ENCODE measurements at regions not wholly inside any gene's neighbourhood (a gene's known extent, or its start where the extent isn't known, plus 50 kb on each side); places are given as distances from the start of the nearest gene placed in this dataset.
"Not testable (repeated sequence)": the region's sequence is repeated elsewhere in the genome, so short reads cannot be mapped to it uniquely, and the experiment has no call there.

DNA sequence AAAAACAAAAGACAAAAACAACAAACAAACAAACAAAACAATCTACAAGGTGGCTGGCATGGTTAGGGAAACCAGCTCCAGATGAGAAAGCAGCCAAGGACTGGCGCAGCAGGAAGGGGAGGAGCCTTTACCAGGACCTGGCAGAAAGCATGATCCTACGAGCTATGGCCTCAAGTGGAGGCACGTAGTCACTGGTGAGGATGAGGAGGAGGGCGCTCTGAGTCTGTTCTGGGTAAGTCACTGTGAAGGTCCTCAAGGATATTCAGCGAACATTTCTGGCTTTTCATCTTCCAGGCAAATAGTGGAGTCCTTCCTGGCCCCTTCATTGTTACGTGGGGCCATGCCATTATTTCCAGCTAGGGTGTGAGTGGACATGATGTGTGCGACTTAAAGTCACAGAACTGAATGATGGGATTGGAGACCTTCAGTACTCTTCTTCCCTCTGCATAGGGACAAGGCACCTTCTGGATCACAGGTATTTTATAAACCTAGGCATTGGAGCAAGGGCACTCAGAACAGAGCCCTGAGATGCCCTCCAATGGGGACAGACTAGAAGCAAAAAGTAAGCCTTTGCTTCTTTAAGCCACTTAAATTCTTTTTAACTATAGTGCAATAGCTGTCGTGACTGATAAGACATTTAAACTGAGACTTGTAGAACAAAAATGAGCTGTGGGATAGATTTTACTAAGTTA lies 771.3 kb downstream of the RAB28 start:
- no peak for DNase-seq (ENCODE audit: low read depth in 2 of 2, low spot score in 1 of 2)

DNA sequence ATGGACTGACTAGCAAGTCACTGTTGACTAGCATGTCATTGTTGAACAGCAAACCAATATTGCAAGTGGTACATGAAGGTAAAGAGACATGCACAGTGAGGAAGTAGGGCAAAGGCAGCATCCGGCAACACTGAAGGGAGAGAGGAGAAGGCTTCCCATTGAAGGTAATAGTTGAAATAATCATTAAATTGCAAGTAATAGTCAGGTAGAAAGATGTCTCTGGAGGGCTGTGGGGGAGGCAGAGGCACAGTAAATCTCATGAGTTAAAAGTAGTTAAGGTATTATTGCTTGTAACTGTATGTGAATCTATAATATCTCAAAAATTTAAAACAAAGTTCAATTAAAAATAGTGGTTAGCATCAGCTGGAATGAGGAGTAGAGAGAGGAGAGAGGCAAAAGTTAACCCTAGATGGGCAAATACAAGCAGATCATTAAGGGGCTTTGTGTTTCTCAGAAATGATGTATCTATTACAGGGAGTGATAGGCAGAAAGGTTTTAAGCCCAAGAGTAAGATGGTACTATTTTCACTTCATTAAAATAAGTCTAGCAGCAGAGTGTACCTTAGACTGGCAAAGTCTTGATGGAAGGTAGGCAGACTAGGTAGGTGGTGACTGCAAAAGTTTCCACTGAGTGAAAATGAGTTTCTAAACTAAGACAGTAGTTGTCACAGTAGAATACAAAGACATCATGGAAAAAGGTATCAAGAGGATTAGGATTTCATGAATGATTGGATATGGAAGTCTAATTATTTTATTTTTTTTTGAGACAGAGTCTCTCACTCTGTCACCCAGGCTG lies 776.6 kb downstream of the RAB28 start:
- no peak for DNase-seq (ENCODE audit: low read depth in 2 of 2, low spot score in 1 of 2)

DNA sequence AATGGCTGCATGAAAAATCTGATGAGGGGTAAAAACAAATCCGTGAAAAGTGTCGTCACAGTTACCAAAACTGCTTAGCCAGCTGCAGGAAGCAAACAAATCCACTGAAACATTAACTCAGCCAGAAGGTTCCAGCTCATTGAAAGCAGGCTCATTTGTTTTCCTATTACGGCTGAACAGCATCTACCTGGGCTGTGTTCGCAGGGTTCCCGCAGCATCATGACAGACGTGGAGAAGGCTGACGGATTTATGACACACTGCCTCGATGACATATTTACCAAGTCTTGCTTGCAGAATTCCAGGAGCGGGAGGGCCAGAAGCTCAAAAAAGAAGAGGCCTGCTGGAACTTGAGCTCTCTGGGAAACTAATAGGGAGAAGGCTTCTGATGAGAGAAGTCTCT lies 781.1 kb downstream of the RAB28 start:
- DNase-seq (ENCODE audit: low read depth in 2 of 2, low spot score in 1 of 2), result no peak

DNA sequence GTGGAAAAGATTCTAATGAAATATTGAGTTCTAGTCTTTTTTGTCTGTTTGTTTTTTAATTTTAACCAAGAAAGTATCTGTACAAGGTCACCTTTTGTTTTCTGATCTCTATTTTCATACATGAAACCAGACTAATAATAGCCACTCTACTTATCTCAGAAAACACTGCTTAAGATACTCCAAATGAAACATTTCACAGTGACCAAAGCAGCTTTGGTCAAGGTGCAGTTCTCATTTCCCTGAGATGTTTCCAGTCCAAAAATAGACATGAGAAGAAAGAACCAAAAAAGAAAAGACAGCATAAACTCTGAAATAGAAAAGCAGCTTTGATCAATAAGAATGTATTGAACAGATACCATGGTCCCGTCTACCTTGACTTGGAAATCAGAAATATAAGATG lies 782.8 kb downstream of the RAB28 start:
- DNase-seq (ENCODE audit: low read depth in 2 of 2, low spot score in 1 of 2), result no peak

DNA sequence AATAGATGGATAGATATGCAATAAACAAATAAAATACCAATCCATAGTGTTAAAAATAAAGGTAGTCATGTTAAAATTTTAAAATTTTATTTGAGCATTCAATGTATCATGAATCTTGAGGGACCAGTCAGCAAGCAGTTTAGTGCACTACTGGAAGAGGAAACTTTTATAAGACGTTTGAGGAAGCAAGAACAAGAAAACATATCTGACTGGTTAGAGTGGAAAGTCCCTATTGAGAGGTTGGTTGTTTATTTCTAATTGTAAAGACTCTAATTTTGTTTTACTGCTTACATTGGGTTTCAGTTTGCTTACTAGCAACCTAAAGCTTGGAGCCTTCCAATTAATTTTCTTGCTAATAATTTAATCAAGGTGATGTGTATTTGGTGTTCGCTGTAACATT lies 786.2 kb downstream of the RAB28 start:
- DNase-seq (ENCODE audit: low read depth in 2 of 2, low spot score in 1 of 2), result no peak

DNA sequence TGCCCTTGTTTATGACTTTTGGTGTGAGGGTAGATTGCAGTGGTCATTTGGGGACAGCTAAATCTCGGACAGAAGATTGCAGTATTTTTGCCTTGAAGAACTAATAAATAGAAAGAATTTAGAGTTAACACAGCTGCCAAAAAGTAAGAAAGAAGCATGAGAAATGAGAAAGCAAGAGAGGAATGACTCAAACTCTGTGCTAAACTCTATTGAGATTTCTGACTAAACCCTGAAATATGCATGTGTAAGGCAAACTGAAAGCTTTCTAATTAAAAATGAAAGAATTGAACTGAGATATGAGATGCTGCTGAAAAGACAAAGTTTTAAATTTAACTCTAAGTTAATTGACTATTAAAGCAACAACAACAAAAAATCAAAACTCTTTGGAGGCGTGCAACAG lies 791.3 kb downstream of the RAB28 start:
- DNase-seq (ENCODE audit: low read depth in 2 of 2, low spot score in 1 of 2), result no peak

DNA sequence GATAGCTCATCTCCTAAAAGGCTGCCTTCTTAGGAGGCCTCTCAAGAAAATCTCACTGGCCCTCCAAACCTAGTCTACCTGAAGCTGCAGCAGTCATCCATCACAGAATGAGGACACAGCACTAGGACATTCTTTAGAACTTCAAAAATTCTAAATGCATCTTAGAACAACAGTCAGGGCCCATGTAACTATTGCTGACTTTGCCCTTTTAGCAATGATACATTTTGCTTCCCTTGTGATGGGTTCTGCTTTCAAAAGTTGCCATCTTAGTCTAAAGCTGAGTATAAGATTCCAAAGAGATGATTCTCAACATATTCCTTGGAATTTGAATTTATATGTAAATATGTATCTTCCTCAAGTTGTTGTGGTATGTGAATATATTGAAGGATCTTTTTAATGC lies 793.0 kb downstream of the RAB28 start:
- no peak for DNase-seq (ENCODE audit: low read depth in 2 of 2, low spot score in 1 of 2)

DNA sequence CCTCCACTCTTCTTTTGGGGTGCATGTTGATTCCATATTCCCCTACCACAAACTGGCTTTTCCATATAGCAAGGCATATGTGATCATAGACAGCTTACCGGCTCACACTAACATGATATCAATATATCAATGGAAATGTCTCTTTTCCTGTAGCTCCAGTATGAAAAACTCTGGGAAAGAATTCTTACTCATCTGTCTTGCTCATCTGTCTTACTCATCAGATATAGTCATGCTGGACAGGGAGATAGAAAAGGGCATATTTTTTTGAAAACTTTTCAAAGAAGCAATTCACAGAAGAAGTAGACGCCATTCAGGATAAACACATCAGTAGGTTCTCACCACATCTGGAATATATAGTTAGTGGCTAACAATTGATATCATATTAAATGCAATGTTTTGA lies 794.7 kb downstream of the RAB28 start:
- no peak for DNase-seq (ENCODE audit: low read depth in 2 of 2, low spot score in 1 of 2)

DNA sequence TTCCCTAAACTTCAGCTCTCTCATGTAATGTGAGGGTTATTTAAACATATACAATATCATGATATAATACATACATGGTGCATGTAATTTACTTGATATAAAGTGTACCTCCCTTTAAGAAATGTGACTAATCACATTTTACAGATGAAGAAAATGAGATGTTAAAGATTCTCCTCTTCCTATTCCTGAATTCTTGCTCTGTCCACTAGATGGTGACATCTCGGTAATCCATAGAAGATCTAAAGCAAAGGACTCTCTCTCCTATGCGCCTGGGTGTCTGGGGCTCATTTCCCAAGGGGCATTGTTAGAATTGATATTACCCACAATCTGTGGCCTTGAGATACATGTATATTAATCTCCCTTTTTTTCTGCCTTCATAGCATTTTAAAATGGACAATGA lies 804.9 kb downstream of the RAB28 start:
- no peak for DNase-seq (ENCODE audit: low read depth in 2 of 2, low spot score in 1 of 2)

DNA sequence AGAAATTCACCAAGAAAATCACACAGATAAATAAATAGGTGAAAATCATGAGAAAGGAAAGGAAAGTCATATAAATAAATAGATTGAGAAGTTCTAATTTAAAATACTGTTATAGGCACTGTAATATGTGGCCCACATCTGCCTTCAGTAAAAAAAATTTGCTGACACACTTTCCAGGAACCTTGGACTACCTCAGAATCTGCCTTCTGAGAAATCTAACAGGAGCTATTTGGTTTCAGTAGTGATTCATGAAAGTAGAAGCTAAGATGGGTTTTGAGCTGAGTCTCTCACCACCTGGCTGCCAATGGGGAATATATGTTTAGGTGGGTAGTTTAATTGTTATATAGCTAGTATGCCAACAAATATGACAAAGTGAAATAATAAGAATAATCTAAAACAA lies 810.0 kb downstream of the RAB28 start:
- no peak for DNase-seq (ENCODE audit: low read depth in 2 of 2, low spot score in 1 of 2)

DNA sequence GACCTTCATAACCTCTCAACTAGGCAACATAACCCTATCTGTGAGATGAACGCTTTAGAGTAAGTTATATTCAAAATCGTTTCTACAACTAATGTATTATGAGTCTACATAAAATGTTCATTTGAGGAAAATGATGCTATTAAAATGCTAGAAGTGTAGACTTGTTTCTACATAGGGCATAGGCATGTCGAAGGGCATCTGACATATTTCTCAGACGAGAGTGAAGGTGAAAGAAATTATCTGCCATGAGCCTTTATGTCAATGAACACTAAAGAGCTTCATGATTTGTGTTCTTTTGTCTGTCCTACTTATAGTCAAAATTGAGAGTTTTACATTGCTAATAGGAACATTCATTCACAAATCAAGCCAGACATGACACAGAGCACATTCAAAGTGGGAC lies 811.8 kb downstream of the RAB28 start:
- no peak for DNase-seq (ENCODE audit: low read depth in 2 of 2, low spot score in 1 of 2)

DNA sequence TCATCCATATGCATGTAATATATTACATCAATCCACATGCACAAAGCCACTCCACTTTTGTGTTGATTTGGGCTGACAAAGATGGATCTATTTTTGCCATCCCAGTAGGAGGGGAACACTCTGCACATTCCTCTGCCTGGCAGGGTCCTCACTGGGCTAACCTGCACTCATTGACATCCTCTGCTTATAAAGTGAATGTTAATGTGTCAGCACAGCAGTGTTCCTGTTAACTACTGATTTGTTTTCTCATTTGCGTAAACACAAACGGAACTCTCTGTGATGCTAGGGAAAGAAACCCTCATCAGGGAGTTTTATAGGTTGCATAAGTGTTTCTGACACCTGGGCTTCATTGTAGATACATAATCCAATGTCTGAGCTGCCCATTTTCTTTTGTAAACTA lies 826.0 kb downstream of the RAB28 start:
- no peak for DNase-seq (ENCODE audit: low read depth in 2 of 2, low spot score in 1 of 2)

DNA sequence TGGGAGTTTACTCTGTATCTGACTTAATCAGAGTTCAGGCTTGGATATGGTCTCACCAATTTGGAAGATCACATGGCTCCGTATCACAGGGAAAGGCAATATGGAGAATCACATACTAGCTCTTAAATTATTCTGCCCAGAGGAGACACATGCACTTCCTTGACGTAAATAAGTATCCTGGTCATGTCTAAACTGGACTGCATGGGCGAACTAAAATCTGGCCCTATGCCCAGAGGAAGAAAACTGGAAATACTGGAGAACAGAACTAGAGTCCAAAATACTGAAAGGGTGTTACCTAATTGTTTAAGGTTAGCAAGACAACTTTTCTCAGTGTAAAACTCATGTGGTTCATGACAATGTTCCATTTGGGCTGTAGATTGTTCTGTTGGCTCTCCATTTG lies 832.3 kb downstream of the RAB28 start:
- DNase-seq (ENCODE audit: low read depth in 2 of 2, low spot score in 1 of 2), result no peak

DNA sequence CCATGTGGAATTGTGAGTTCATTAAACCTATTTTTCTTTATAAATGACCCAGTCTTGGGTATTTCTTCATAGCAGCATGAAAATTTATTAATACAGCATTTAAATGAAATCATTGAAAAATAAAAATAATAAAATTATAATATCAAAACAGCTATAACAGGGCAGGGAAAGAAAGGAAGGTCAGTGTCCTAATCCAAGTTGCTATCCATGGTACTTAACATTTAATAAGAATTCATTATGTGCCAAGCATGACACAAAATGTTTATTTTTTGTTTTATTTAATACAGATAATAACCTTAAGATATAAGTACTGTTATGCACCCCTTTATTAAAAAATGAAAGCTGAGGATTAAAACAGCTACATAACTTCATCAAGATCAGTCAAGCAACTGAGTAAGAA lies 838.4 kb downstream of the RAB28 start:
- no peak for DNase-seq (ENCODE audit: low read depth in 2 of 2, low spot score in 1 of 2)

DNA sequence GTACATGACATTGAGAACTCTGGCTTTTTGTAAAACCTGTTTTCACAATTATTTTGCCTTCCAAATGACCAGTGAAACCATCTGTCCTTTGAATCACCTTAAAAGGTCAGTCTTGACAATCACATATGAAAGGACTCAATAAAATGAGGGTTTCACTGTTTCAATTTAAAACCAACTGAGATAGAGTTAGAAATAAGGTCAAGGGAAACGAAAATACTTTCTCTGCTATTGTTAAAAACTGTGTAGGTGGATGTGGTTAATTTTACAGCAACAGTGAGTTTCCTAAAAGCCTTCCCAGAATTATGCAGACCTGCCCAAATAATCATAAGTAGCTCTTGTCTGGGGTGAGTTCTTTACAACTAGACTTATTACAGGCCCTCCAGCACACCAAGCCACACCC lies 839.9 kb downstream of the RAB28 start:
- DNase-seq (ENCODE audit: low read depth in 2 of 2, low spot score in 1 of 2), result no peak

DNA sequence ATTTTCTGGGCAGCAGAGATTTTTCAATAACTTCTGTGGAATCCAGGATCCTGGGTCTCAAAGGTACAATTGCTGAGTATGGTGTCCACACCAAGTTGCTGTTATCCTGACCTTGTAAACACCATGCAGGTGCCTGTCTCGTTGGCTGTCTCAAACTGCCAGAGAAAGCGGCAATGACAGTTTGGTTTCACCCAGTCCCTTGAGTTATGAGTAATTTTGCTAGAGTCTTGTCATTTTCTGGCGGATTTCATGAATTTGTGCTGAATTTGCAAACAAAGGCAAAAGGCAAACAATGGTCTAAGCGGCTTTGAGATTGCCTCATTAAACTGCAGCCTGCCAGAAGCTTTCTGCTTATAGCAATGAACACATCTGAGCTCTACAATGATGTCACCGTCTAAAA lies 847.9 kb downstream of the RAB28 start:
- no peak for DNase-seq (ENCODE audit: low read depth in 2 of 2, low spot score in 1 of 2)

DNA sequence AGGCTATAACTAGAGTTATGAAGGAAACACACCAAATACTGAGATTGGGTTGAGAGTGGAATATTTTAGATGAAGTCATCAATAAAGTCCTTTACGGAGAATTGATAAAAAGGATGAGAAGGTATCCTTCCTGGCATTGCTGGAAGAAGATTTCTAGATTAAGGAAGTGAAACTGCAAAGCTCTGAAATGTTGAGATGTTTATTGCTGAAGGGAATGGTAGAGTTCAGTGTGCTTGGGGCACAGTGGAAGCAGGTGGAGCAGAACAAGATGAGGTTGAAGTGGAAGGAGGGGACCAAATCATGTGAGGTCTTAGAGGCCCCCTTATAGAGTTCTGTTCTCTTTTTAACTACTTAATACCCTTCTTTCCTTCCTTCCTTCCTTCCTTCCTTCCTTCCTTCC lies 848.5 kb downstream of the RAB28 start:
- DNase-seq (ENCODE audit: low read depth in 2 of 2, low spot score in 1 of 2), result no peak

DNA sequence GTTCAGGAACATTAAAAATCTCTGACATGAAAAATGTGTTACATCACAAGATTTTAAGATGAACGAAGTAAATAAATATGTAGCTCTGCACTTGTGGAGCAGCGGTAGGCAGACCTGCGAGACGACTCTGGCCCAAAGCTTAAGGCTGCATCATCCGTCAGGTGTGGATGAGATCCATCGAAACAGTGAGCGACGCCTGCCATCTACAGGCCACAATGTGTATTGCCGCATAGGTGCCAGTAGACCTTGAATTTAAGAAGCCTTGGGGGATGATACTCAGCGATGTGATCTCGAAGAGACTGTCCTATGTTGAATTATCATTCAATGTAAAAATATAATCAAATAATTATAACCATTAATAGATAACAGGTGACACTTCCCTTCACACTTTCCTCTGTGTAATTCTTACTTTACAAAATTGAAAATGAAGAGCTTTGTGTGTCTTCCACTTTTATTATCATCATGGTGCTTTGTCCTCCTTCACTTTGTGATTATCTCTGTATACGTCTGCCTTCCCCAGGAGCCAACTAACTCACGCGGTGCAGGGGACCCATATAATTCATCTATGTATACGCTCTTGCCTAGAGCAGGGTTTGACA lies 851.0 kb downstream of the RAB28 start:
- peak; percentile 21 to 41 for DNase-seq (ENCODE audit: low read depth in 2 of 2, low spot score in 1 of 2)

DNA sequence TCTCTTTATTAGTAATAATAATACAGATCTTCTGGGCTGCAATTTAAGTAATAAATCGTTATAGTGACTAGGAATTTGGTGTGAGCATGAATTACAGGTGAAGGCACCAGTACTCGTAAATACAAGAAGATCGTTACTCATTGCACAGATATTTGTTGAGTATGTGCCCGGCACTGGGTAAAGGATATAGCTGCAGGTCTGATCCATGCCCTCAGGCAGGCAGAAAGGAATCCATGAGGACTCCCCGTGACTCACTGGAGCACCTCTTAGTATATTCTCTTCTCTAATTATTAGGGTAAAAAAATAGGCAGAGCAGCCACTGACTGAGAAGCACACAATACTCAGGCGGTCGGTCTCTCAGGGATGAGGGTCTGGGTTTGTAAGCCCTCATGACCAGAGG lies 868.3 kb downstream of the RAB28 start:
- no peak for DNase-seq (ENCODE audit: low read depth in 2 of 2, low spot score in 1 of 2)

DNA sequence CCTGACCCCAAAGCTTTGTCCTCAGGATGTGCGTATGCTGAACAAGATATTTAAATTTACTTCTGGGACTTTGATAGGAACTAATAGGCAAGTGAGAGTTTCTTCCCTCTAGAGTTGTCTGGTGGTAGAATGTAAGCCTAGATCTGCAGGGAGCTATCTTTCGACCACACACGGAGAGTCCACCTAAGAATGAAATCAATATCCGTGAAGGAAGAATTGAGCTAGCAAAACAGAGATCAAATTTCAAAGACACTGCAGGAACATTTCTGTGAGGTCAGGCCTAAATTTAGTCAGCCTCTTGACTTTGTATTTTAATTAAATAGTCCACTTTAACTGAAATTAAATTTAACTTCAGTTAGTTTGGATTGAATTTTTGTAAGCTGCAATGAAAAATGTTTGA lies 871.3 kb downstream of the RAB28 start:
- DNase-seq (ENCODE audit: low read depth in 2 of 2, low spot score in 1 of 2), result no peak

DNA sequence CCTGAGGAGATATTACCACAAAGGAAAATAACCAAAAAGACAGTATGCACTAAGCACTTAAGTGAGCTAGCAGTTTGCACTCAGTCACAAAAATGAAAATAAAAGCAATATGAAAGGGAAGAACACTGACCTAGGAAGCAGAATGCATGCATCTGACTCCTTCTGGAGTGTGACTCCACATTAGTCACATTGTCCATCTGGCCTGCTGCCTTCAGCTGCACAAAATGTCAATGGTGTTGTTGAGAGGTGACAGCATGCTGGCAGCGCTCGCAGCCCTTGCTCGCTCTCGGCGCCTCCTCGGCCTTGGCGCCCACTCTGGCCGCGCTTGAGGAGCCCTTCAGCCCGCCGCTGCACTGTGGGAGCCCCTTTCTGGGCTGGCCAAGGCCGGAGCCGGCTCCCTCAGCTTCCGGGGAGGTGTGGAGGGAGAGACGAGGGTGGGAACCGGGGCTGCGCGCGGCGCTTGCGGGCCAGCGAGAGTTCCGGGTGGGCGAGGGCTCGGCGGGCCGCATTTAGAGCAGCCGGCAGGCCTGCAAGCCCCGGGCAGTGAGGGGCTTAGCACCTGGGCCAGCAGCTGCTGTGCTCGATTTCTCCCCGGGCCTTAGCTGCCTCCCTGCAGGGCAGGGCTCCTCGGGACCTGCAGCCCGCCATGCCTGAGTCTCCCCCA lies 874.8 kb downstream of the RAB28 start:
- DNase-seq (ENCODE audit: low read depth in 2 of 2, low spot score in 1 of 2), result not testable (repeated sequence)

DNA sequence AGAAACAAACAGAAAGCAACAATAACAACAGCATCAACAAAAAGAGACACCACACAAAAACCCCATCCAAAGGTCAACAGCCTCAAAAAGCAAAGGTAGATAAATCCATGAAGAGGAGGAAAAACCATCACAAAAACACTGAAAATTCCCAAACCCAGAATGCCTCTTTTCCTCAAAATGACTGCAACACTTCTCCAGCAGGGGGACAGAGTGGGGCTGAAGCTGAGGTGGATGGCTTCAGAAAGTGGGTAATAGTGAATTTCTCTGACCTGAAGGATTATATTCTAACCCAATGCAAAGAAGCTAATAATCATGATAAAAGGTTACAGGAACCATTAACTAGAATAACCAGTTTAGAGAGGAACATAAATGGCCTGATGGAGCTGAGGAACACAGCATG lies 888.2 kb downstream of the RAB28 start:
- no peak for DNase-seq (ENCODE audit: low read depth in 2 of 2, low spot score in 1 of 2)

All from stimulated activated CD8-positive, alpha-beta memory T cell treated with anti-CD3 and anti-CD28 coated beads, Interleukin-4, amount 100 ng/mL, for 4 hours (primary cell).